NB4 (cell line): ENCODE measurements at regions not wholly inside any gene's neighbourhood (a gene's known extent, or its start where the extent isn't known, plus 50 kb on each side); places are given as distances from the start of the nearest gene placed in this dataset.

Experiments used
- MAX ChIP-seq: IDR thresholded peaks from 2 replicates; pipeline ENCODE4 v1.6.1; 2011; ENCODE audit warnings: low read depth, low read length
- POLR2A ChIP-seq: IDR thresholded peaks from 2 replicates; pipeline ENCODE4 v1.6.1; 2011; ENCODE audit warnings: mild to moderate bottlenecking; ENCODE audit not compliant: insufficient read length; ENCODE audit errors: extremely low read depth
- TF ChIP-seq, protein P1 (sequence below): IDR thresholded peaks from one replicate; pipeline ENCODE4 v1.5.1; 2012; ENCODE audit warnings: low read depth, low read length

GRCh38 chr20:53853111-53853713 is 217.2 kb downstream of the BCAS1 start:
- TF ChIP-seq, protein P1, sequence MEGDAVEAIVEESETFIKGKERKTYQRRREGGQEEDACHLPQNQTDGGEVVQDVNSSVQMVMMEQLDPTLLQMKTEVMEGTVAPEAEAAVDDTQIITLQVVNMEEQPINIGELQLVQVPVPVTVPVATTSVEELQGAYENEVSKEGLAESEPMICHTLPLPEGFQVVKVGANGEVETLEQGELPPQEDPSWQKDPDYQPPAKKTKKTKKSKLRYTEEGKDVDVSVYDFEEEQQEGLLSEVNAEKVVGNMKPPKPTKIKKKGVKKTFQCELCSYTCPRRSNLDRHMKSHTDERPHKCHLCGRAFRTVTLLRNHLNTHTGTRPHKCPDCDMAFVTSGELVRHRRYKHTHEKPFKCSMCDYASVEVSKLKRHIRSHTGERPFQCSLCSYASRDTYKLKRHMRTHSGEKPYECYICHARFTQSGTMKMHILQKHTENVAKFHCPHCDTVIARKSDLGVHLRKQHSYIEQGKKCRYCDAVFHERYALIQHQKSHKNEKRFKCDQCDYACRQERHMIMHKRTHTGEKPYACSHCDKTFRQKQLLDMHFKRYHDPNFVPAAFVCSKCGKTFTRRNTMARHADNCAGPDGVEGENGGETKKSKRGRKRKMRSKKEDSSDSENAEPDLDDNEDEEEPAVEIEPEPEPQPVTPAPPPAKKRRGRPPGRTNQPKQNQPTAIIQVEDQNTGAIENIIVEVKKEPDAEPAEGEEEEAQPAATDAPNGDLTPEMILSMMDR, result no peak
- TF ChIP-seq MAX (no peak), POLR2A (no peak)
